DOHH2 (cell line): ENCODE measurements at regions not wholly inside any gene's neighbourhood (a gene's known extent, or its start where the extent isn't known, plus 50 kb on each side); places are given as distances from the start of the nearest gene placed in this dataset.

ENCODE experiments used
- H3F3A ChIP-seq: fragments of 200-600 bp; sonication (generic), shearing (Covaris generic); 2 replicates; pipeline ENCODE4 v1.6.0; 2016; ENCODE audit warnings: antibody characterized with exemption, mild to moderate bottlenecking; ENCODE audit not compliant: control insufficient read depth, insufficient read depth
- H3K27ac ChIP-seq: fragments of 200-600 bp; sonication (generic); 2 replicates; pipeline ENCODE4 v1.5.1; 2014; ENCODE audit warnings: low read depth, mild to moderate bottlenecking, low read length, moderate library complexity
- H3K27me3 ChIP-seq: fragments of 200-600 bp; sonication (generic); 2 replicates; pipeline ENCODE4 v1.6.1; 2014; ENCODE audit warnings: mild to moderate bottlenecking, low read length, mixed read lengths; ENCODE audit not compliant: control insufficient read depth
- H3K36me3 ChIP-seq: fragments of 200-600 bp; sonication (generic); 2 replicates; pipeline ENCODE4 v1.6.1; 2014; ENCODE audit warnings: mild to moderate bottlenecking, low read length, moderate library complexity, mixed read lengths; ENCODE audit not compliant: control insufficient read depth
- H3K4me1 ChIP-seq: fragments of 200-600 bp; sonication (generic); 2 replicates; pipeline ENCODE4 v1.6.1; 2014; ENCODE audit warnings: mild to moderate bottlenecking, low read length, mixed read lengths; ENCODE audit not compliant: control insufficient read depth
- H3K4me2 ChIP-seq: fragments of 200-600 bp; sonication (generic); 2 replicates; pipeline ENCODE4 v1.6.0; 2014; ENCODE audit warnings: mild to moderate bottlenecking, low read length, moderate library complexity
- H3K4me3 ChIP-seq: fragments of 200-600 bp; sonication (generic); 2 replicates; pipeline ENCODE4 v1.5.1; 2014; ENCODE audit warnings: mild to moderate bottlenecking, low read length, mixed read lengths
- H3K79me2 ChIP-seq: fragments of 200-600 bp; sonication (generic); 2 replicates; pipeline ENCODE4 v1.6.1; 2014; ENCODE audit warnings: mild to moderate bottlenecking, low read length, mixed read lengths; ENCODE audit not compliant: control insufficient read depth
- H3K9me2 ChIP-seq: fragments of 200-600 bp; sonication (generic); replicated peaks from 2 replicates; pipeline ENCODE4 v1.6.1; 2014; ENCODE audit warnings: mild to moderate bottlenecking, low read length, mixed read lengths; ENCODE audit not compliant: control insufficient read depth
- H3K9me3 ChIP-seq: fragments of 200-600 bp; sonication (generic); 2 replicates; pipeline ENCODE4 v1.6.1; 2014; ENCODE audit warnings: antibody characterized with exemption, low read length, mixed read lengths; ENCODE audit not compliant: control insufficient read depth, insufficient read depth
- H4K20me1 ChIP-seq: fragments of 200-600 bp; sonication (generic); 2 replicates; pipeline ENCODE4 v1.6.0; 2014; ENCODE audit warnings: low read depth, mild to moderate bottlenecking, antibody characterized with exemption, low read length, moderate library complexity; ENCODE audit not compliant: control insufficient read depth, insufficient read depth
- CTCF ChIP-seq: fragments of 200-600 bp; sonication (generic); IDR thresholded peaks from one replicate; pipeline ENCODE4 v1.5.1; 2014; ENCODE audit warnings: antibody characterized with exemption, mild to moderate bottlenecking, low read depth, low read length; ENCODE audit not compliant: poor library complexity, severe bottlenecking
- EZH2phosphoT487 ChIP-seq: fragments of 200-600 bp; sonication (generic); IDR thresholded peaks from 2 replicates; pipeline ENCODE4 v1.6.1; 2017; ENCODE audit warnings: borderline replicate concordance, mild to moderate bottlenecking, antibody characterized with exemption, low read length, moderate library complexity, mixed read lengths

DNA sequence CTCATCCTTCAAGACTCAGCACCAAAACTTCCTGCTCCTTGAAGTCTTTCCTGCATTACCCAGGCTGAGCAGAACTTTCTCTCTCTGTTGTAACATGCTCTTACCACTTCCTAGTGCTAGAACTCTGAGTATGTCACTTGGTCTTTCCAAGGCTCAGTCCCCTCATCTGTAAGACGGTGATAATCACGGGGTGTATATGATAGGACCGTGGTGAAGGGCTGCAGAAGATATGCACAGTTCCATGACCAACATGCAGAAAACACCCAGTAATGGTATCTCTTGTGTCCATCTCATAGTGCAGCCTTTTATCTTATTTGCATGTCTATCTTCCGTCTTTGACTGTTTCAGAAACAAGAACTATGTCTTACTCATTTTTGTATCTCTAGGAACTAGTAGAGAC, 154.5 kb downstream of the ZNF621 start:
- no peaks in the 10 kb centered on the region for H3K79me2 ChIP-seq
- H3K4me3 ChIP-seq: no peak overlapping the region
- H3K36me3 ChIP-seq: no peaks in the 10 kb centered on the region

DNA sequence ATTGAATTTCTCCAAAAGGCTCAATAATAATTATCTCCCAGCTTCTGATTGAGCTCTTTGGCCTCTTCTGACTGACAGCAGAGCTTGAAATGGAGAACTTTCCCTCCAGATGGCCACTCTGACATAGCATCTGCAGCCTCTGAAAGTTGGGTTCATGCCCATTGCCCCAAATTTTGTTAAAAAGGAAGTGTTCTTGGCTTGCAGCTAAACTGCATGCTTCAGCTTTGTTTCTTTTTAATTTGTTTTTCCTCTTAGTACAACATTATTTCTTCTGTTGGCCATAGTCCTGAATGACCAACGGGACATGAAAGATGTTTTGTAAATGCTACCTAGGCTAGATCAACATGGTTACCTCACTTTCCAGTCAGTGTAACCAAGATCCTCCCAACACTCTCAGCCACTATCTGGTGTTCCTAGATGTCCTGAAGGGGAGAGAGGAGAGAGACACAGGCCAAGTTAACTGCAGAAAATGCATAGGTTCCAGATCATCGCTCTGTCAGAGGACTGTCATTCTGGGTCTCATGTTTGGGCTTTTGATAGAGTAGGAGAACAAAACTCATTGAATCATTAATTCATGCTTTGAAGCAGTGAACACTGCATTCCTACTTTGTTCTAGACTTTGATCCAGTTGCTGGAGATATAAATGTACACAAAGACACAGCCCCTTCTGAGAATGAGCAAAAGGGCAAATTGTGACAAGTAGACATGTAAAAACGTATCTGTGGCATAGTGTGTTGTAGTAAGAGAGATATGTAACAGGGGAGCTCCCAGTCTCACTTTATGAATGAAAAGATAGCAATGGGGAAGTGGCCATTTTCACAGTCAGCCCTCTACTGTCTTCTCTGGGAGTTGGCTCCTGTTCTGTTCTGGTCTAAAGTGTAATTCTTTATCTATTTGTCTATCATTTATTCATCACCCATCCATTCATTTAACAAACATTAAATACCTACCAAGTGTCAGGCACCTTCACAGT, 156.2 kb downstream of the ZNF621 start:
- Histone ChIP-seq H4K20me1 (no peaks in the 10 kb centered on the region), H3K36me3 (no peaks in the 10 kb centered on the region), H3F3A (no peaks in the 10 kb centered on the region), H3K4me1 (no peaks in the 10 kb centered on the region), H3K27me3 (peaks cover 11% of the 10 kb centered on the region; the same call in 1 of the 2 replicates), H3K9me3 (no peaks in the 10 kb centered on the region), H3K79me2 (no peaks in the 10 kb centered on the region), H3K4me3 (no peak overlapping the region), H3K9me2 (no peaks in the 10 kb centered on the region), H3K27ac (no peak overlapping the region), H3K4me2 (no peak overlapping the region)
- TF ChIP-seq CTCF (no peak), EZH2phosphoT487 (no peak)

More for the DNA sequence above, 154.5 kb downstream of the ZNF621 start:
- no peaks in the 10 kb centered on the region for H3F3A ChIP-seq
- H3K27me3 ChIP-seq: peaks cover 7% of the 10 kb centered on the region; the same call in 1 of the 2 replicates
- H3K4me2 ChIP-seq: no peak overlapping the region
- H3K9me2 ChIP-seq: no peaks in the 10 kb centered on the region
- no peaks in the 10 kb centered on the region for H3K4me1 ChIP-seq
- H3K27ac ChIP-seq: no peak overlapping the region
- H3K9me3 ChIP-seq: no peaks in the 10 kb centered on the region
- TF ChIP-seq EZH2phosphoT487 (no peak), CTCF (no peak)
- no peaks in the 10 kb centered on the region for H4K20me1 ChIP-seq

DNA sequence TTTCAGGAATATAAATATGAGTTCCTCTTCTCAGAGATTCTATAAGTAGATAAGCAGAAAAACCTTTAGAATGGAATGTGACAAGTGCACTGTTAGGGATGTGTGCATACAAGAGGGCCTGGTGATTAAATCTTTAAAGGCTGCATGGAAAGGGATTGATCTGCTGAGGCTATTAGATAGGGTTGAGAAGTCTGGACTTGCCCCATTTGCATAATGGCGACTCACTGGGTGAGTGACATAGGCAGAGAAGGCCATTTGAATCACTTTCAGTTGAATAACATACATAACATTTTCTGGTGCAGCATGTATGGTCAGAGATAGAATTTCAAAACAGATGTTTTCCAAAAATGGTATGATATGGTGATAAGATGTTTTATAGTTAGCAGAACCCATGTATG, 156.9 kb downstream of the ZNF621 start:
- no peaks in the 10 kb centered on the region for H3F3A ChIP-seq
- H3K36me3 ChIP-seq: no peaks in the 10 kb centered on the region
- no peak overlapping the region for H3K27ac ChIP-seq
- H4K20me1 ChIP-seq: no peaks in the 10 kb centered on the region
- no peaks in the 10 kb centered on the region for H3K4me1 ChIP-seq
- TF ChIP-seq CTCF (no peak), EZH2phosphoT487 (no peak)
- peaks cover 11% of the 10 kb centered on the region; the same call in 1 of the 2 replicates for H3K27me3 ChIP-seq
- no peaks in the 10 kb centered on the region for H3K9me2 ChIP-seq
- no peak overlapping the region for H3K4me3 ChIP-seq
- no peaks in the 10 kb centered on the region for H3K79me2 ChIP-seq
- no peaks in the 10 kb centered on the region for H3K9me3 ChIP-seq
- no peak overlapping the region for H3K4me2 ChIP-seq
